GM19099 (cell line): ENCODE measurements at regions not wholly inside any gene's neighbourhood (a gene's known extent, or its start where the extent isn't known, plus 50 kb on each side); places are given as distances from the start of the nearest gene placed in this dataset.

ENCODE experiments used
- POLR2A ChIP-seq: IDR thresholded peaks from 3 replicates; pipeline ENCODE4 v1.6.1; 2011; ENCODE audit warnings: low read depth; ENCODE audit not compliant: insufficient read length; ENCODE audit errors: extremely low read depth

- TF ChIP-seq POLR2A = no peak
These were observed 75.2 kb upstream of the TMCC3 start for GRCh38 chr12:94725375-94726168.

- no peak for TF ChIP-seq POLR2A
These were observed 72.3 kb upstream of the TMCC3 start for GRCh38 chr12:94722664-94723063.

GRCh38 chr12:94721173-94721572 is 70.8 kb upstream of the TMCC3 start:
- TF ChIP-seq POLR2A = peak; percentile 30

GRCh38 chr12:94718114-94718513 is 67.8 kb upstream of the TMCC3 start:
- no peak for TF ChIP-seq POLR2A

- no peak for TF ChIP-seq POLR2A
These were observed 67.3 kb upstream of the TMCC3 start for GRCh38 chr12:94717656-94718055.

- TF ChIP-seq POLR2A = no peak
These were observed 66.8 kb upstream of the TMCC3 start for GRCh38 chr12:94717108-94717507.

- no peak for TF ChIP-seq POLR2A
These were observed 66.0 kb upstream of the TMCC3 start for GRCh38 chr12:94716339-94716738.

- TF ChIP-seq POLR2A = no peak
These were observed 64.2 kb upstream of the TMCC3 start for GRCh38 chr12:94714378-94715114.

- no peak for TF ChIP-seq POLR2A
These were observed 62.6 kb upstream of the TMCC3 start for GRCh38 chr12:94712815-94713515.

GRCh38 chr12:94710933-94711332 is 60.6 kb upstream of the TMCC3 start:
- TF ChIP-seq POLR2A = no peak

GRCh38 chr12:94707892-94708291 is 57.5 kb upstream of the TMCC3 start:
- TF ChIP-seq POLR2A = no peak

- TF ChIP-seq POLR2A = no peak
These were observed 56.7 kb upstream of the TMCC3 start for GRCh38 chr12:94707036-94707435.

- TF ChIP-seq POLR2A = no peak
These were observed 55.9 kb upstream of the TMCC3 start for GRCh38 chr12:94706250-94706661.

GRCh38 chr12:94705676-94706075 is 55.3 kb upstream of the TMCC3 start:
- no peak for TF ChIP-seq POLR2A

GRCh38 chr12:94704452-94705306 is 54.3 kb upstream of the TMCC3 start:
- no peak for TF ChIP-seq POLR2A
